ENCODE measurements at regions not wholly inside any gene's neighbourhood (a gene's known extent, or its start where the extent isn't known, plus 50 kb on each side); places are given as distances from the start of the nearest gene placed in this dataset.
"Not testable (repeated sequence)": the region's sequence is repeated elsewhere in the genome, so short reads cannot be mapped to it uniquely, and the experiment has no call there.

GRCh38 chr7:29619111-29619510 is 55.5 kb downstream of the PRR15 start:
- DNase-seq, result no peak

GRCh38 chr7:29619848-29620555 is 56.4 kb downstream of the PRR15 start:
- DNase-seq, result no peak

- DNase-seq, result no peak
Observed at GRCh38 chr7:29620556-29620930, 56.9 kb downstream of the PRR15 start.

- DNase-seq, result no peak
Observed at GRCh38 chr7:29622335-29623265, 59.0 kb downstream of the PRR15 start.

- no peak for DNase-seq
Observed at GRCh38 chr7:29623973-29624372, 60.3 kb downstream of the PRR15 start.

- no peak for DNase-seq
Observed at GRCh38 chr7:29626730-29627129, 63.1 kb downstream of the PRR15 start.

- DNase-seq, result no peak
Observed at GRCh38 chr7:29627631-29628030, 64.0 kb downstream of the PRR15 start.

- no peak for DNase-seq
Observed at GRCh38 chr7:29629507-29629906, 65.9 kb downstream of the PRR15 start.

- not testable (repeated sequence) for DNase-seq
Observed at GRCh38 chr7:29635067-29636008, 71.7 kb downstream of the PRR15 start.

GRCh38 chr7:29636009-29636351 is 72.3 kb downstream of the PRR15 start:
- no peak for DNase-seq

- no peak for DNase-seq
Observed at GRCh38 chr7:29637374-29637773, 73.7 kb downstream of the PRR15 start.

- not testable (repeated sequence) for DNase-seq
Observed at GRCh38 chr7:29638841-29639240, 75.2 kb downstream of the PRR15 start.

GRCh38 chr7:29639386-29639785 is 75.8 kb downstream of the PRR15 start:
- no peak for DNase-seq

- no peak for DNase-seq
Observed at GRCh38 chr7:29639886-29640595, 76.4 kb downstream of the PRR15 start.

- DNase-seq, result no peak
Observed at GRCh38 chr7:29641651-29642050, 78.0 kb downstream of the PRR15 start.

GRCh38 chr7:29642494-29643155 is 79.0 kb downstream of the PRR15 start:
- DNase-seq, result no peak

- DNase-seq, result not testable (repeated sequence)
Observed at GRCh38 chr7:29646116-29646515, 82.5 kb downstream of the PRR15 start.

- no peak for DNase-seq
Observed at GRCh38 chr7:29647020-29647654, 83.5 kb downstream of the PRR15 start.

GRCh38 chr7:29647691-29648210 is 84.1 kb downstream of the PRR15 start:
- not testable (repeated sequence) for DNase-seq

GRCh38 chr7:29649028-29649716 is 85.5 kb downstream of the PRR15 start:
- no peak for DNase-seq
